Peyer's patch (tissue), 4 donors: ENCODE measurements at regions not wholly inside any gene's neighbourhood (a gene's known extent, or its start where the extent isn't known, plus 50 kb on each side); places are given as distances from the start of the nearest gene placed in this dataset.
"Not testable (repeated sequence)": the region's sequence is repeated elsewhere in the genome, so short reads cannot be mapped to it uniquely, and the experiment has no call there.

Source experiments
- DNase-seq, 3 donors: peaks; one replicate each; pipeline ENCODE4 v3.0.0-alpha.2; 2017 to 2019
- H3K27ac ChIP-seq, 4 donors: fragments of 200-600 bp; sonication (generic); one replicate each; pipeline ENCODE4 v1.5.1; 2016 to 2019
- H3K27me3 ChIP-seq, 2 donors: fragments of 200-600 bp; sonication (generic); one replicate each; pipeline ENCODE4 v1.5.1; 2019
- H3K36me3 ChIP-seq, 3 donors: fragments of 200-600 bp; sonication (generic); one replicate each; pipeline ENCODE4 v1.5.1; 2016 to 2019
- H3K4me1 ChIP-seq, 4 donors: fragments of 200-600 bp; sonication (generic); one replicate each; pipeline ENCODE4 v1.5.1; 2016 to 2019
- H3K4me3 ChIP-seq, 4 donors: fragments of 200-600 bp; sonication (generic); 1 replicate in 3 of 4; 2 replicates in 1 of 4; pipeline ENCODE4 v1.5.1; 2016 to 2019; ENCODE audit warnings: mild to moderate bottlenecking in 1 of 4
- H3K9me3 ChIP-seq, 4 donors: fragments of 200-600 bp; sonication (generic); one replicate each; pipeline ENCODE4 v1.5.1; 2016 to 2019; ENCODE audit warnings: mild to moderate bottlenecking in 1 of 4
- POLR2A ChIP-seq, 2 donors: fragments of 450-650 bp; IDR thresholded peaks; one replicate each; pipeline ENCODE4 v1.5.1; 2017; ENCODE audit warnings: antibody characterized with exemption in 2 of 2, mild to moderate bottlenecking in 2 of 2, moderate library complexity in 2 of 2
- TF ChIP-seq, protein P1 (sequence below), 6 experiments: fragments of 450-650 bp in 4 of 6; fragments of 200-600 bp in 2 of 6; sonication (generic) in 1 of 6; IDR thresholded peaks; one replicate each; pipeline ENCODE4 v1.5.1; 2017 to 2019; ENCODE audit warnings: antibody characterized with exemption in 6 of 6, mild to moderate bottlenecking in 3 of 6, moderate library complexity in 1 of 6

DNA sequence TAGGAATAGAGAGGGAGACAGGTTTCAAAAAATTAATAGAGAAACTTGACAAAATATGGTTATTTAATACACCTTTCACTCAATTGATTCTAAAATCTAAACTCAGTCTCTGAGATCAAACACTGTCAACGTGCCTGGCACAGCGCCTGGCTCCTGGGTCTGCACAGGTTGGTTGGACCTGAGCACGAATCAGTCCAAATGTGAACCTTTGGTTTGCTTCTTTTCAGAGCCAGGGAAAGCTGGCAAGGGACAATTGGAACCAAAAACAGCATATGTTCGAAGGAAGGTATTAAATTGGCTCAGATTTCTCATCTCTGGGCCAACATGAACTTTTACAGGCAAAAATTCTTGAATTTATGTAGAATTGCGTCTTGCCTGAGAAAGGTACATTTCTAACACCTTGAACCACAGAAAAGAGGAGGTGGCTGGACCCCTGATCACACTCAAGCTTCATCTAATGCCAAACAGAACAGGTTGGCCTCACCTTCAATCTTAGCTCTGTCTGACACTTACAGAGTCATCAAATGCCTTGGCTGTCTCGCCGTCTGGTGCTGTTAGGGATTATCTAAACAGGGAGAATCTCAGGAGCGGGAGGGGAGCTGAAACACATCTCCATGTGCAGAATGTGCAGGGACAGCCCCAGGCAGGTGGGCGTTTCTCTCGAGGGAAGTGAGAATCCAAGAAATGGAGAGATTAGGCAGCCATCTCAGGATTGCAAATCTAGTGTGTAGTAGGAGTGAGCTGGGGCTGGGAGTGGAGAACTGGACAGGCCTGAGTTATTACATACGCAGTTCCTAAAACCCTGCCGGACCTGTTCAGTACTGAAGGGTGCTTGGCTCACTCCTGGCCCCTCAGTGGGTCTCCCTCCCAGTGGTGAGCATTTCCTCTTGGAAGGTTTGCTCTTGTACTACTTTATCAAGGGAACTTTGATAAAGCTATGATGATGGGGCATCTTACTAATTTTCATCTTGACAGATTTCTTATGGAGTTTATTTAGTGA lies 442.2 kb upstream of the B3GAT1 start:
- Histone ChIP-seq H3K9me3 (no peaks in the 10 kb centered on the region), H3K36me3 (no peaks in the 10 kb centered on the region), H3K4me3 (no peak overlapping the region), H3K4me1 (no peaks in the 10 kb centered on the region), H3K27ac (no peak overlapping the region), H3K27me3 (peaks cover 0 to 4% of the 10 kb centered on the region in 2 donors)
- no peak for DNase-seq
- TF ChIP-seq POLR2A (IDR thresholded peaks at IDR 0.05), result no peak
- TF ChIP-seq, protein P1, sequence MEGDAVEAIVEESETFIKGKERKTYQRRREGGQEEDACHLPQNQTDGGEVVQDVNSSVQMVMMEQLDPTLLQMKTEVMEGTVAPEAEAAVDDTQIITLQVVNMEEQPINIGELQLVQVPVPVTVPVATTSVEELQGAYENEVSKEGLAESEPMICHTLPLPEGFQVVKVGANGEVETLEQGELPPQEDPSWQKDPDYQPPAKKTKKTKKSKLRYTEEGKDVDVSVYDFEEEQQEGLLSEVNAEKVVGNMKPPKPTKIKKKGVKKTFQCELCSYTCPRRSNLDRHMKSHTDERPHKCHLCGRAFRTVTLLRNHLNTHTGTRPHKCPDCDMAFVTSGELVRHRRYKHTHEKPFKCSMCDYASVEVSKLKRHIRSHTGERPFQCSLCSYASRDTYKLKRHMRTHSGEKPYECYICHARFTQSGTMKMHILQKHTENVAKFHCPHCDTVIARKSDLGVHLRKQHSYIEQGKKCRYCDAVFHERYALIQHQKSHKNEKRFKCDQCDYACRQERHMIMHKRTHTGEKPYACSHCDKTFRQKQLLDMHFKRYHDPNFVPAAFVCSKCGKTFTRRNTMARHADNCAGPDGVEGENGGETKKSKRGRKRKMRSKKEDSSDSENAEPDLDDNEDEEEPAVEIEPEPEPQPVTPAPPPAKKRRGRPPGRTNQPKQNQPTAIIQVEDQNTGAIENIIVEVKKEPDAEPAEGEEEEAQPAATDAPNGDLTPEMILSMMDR (IDR thresholded peaks at IDR 0.05), result no peak

DNA sequence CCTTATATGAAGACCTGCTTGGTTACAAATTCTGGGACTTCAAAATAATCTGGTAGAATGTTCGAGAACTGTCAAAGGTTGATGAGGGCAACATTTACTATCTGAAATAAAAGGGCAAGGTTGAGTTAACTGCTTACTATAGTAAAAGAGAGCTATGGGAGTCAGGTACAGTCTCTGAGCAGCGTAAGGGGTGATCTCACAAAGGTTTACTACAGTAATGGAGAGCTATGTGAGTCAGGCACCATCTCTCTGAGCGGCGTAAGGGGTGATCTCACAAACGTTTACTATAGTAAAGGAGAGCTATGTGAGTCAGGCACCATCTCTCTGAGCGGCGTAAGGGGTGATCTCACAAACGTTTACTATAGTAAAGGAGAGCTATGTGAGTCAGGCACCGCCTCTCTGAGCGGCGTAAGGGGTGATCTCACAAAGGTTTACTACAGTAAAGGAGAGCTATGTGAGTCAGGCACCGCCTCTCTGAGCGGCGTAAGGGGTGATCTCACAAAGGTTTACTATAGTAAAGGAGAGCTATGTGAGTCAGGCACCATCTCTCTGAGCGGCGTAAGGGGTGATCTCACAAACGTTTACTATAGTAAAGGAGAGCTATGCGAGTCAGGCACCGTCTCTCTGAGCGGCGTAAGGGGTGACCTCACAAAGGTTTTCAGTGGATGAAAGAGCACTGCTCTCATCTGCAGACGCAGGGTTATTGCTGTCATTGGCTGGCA lies 439.6 kb upstream of the B3GAT1 start:
- H3K4me3 ChIP-seq, DNase-seq, H3K9me3 ChIP-seq, H3K27me3 ChIP-seq, H3K4me1 ChIP-seq, H3K36me3 ChIP-seq, H3K27ac ChIP-seq: not testable (repeated sequence)

DNA sequence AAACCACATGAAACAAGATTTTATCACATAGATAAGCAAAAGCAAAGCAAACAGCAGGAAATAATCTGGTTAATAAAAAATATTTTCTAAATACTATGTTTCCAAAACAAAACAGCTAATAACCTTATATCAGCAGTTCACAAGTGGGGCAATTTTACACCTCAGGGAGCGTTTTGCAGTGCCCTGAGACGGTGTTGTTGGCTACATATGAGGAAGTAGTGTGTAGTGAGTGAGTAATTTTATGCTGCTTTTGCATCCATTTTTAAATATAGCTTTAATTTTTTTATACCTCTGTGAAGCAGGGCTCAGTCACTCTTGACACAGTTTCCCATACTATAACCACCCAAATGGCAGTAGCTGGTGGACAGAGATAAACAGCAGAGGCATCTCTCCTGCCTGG lies 438.5 kb upstream of the B3GAT1 start:
- no peak overlapping the region for H3K27ac ChIP-seq
- no peak for TF ChIP-seq POLR2A (IDR thresholded peaks at IDR 0.05)
- TF ChIP-seq, protein P1 (IDR thresholded peaks at IDR 0.05), result no peak
- no peak overlapping the region for H3K4me3 ChIP-seq
- DNase-seq, result no peak
- H3K36me3 ChIP-seq, result no peaks in the 10 kb centered on the region
- H3K27me3 ChIP-seq, result peaks cover 0 to 4% of the 10 kb centered on the region in 2 donors
- no peaks in the 10 kb centered on the region for H3K9me3 ChIP-seq
- H3K4me1 ChIP-seq, result no peaks in the 10 kb centered on the region

DNA sequence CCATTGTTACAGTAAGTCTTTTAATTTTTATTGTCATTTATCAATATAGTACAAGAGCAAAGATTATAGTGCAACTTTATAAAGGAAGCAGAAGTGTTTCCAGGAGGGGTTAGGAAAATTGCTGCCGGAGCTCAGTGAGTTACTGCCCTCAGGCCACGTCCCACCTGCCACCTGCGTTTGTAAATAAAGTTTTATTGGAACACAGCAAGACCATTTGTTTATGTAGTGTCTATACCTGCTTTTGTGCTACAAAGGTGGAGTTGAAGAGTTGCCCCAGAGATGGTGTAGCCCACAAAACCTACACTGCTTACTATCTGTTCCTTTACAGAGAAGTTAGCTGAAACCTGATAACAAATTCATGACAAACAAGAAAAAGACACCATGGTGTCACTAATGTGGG lies 437.8 kb upstream of the B3GAT1 start:
- TF ChIP-seq, protein P1 (IDR thresholded peaks at IDR 0.05), result no peak
- TF ChIP-seq POLR2A (IDR thresholded peaks at IDR 0.05), result no peak
- Histone ChIP-seq H3K27me3 (peaks cover 0 to 4% of the 10 kb centered on the region in 2 donors), H3K9me3 (no peaks in the 10 kb centered on the region), H3K27ac (no peak overlapping the region), H3K4me1 (no peaks in the 10 kb centered on the region), H3K36me3 (no peaks in the 10 kb centered on the region), H3K4me3 (no peak overlapping the region)
- DNase-seq, result no peak

DNA sequence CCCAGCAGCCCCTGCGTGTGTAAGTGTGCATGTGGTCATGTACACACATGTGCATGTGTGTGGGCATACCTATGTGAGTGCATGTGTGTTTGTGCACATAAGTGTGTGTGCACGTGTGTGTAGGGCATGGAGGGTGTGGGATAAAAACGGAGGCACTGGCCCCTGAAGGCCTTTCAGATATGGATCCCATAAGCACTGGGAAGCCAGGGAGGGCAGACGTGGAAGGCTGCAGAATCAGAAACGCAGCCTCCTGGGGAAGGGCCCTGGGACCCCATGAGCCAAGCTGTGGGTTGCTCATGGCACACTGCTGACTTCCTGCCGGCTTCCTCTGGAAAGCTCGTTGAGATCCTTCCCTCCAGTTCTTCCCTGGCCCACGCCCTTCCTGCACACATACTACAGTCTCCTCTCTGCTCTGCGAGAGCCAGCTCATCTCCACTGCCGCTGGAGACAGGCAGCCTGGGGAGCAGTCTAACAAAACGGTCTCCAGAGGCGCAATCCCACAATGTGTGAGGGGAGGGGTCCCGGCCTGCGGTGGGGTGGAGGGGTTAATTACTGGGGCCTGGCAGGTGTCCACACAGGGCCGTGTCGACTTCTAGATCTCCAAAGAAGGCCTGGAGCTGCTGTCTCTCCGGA lies 435.2 kb upstream of the B3GAT1 start:
- Histone ChIP-seq H3K27me3 (peaks cover 0 to 4% of the 10 kb centered on the region in 2 donors), H3K4me3 (no peak overlapping the region), H3K4me1 (no peaks in the 10 kb centered on the region), H3K36me3 (no peaks in the 10 kb centered on the region), H3K9me3 (no peaks in the 10 kb centered on the region), H3K27ac (no peak overlapping the region)
- TF ChIP-seq, protein P1 (IDR thresholded peaks at IDR 0.05), result no peak
- DNase-seq, result no peak
